ENCODE measurements at regions not wholly inside any gene's neighbourhood (a gene's known extent, or its start where the extent isn't known, plus 50 kb on each side); places are given as distances from the start of the nearest gene placed in this dataset.

DNA sequence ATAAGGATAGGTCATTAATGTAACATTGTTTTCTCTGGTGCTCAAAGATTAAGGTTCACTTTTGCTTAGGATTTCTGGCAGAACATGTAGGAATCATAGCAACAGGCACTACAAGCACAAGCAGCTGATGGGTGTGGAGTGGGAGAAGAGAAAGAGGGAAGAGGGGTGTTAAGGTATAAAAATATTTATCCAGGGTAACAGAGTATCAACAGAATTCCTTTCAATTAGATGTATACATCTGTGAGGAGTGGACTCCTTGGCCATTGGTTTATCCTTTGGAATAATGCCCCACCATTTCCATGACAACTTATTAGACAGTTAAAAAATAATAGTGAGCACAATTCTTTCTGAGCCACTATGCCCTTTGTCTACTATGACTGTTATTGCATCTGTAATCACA lies 388.3 kb upstream of the DDHD1 start:
- ChIA-PET CTCF (ENCODE audit: low intra/inter-chr PET ratio) (no interaction called here), POLR2A (no interaction called here)
- in situ Hi-C loops (cut with MboI): loop anchor here (25.0 kb wide), 1 partner anchor 1246 kb away; no protein-coding TSS in a partner anchor
- Histone ChIP-seq H3K9me3 (replicated peaks; ENCODE audit: control insufficient read depth, insufficient read depth, low read depth, low read length) (no peaks in the 10 kb centered on the region), H3K9ac (ENCODE audit: insufficient read depth in 1 of 2, low read depth in 2 of 2, low read length in 2 of 2) (no peak overlapping the region), H3K4me1 (replicated peaks in 1 of 2; ENCODE audit: control insufficient read depth in 2 of 2, insufficient read depth in 2 of 2, low read length in 2 of 2) (no peaks in the 10 kb centered on the region), H2AFZ (ENCODE audit: low read depth, low read length) (no peak overlapping the region), H3K4me3 (no peak overlapping the region), H3K9me1 (ENCODE audit: control insufficient read depth, insufficient read depth, low read length) (no peaks in the 10 kb centered on the region), H3K79me2 (ENCODE audit: control insufficient read depth, insufficient read depth, low read length) (no peaks in the 10 kb centered on the region), H3K27me3 (ENCODE audit: control insufficient read depth in 2 of 2, insufficient read depth in 2 of 2, low read length in 2 of 2) (no peaks in the 10 kb centered on the region), H3K4me2 (ENCODE audit: insufficient read depth, low read length) (no peak overlapping the region), H3K27ac (ENCODE audit: extremely low read depth, low read depth, low read length) (no peak overlapping the region), H3K36me3 (ENCODE audit: control insufficient read depth, insufficient read depth, low read length) (no peaks in the 10 kb centered on the region), H4K20me1 (replicated peaks; ENCODE audit: control insufficient read depth, insufficient read depth, low read length) (no peaks in the 10 kb centered on the region)
- TF ChIP-seq, protein P1, sequence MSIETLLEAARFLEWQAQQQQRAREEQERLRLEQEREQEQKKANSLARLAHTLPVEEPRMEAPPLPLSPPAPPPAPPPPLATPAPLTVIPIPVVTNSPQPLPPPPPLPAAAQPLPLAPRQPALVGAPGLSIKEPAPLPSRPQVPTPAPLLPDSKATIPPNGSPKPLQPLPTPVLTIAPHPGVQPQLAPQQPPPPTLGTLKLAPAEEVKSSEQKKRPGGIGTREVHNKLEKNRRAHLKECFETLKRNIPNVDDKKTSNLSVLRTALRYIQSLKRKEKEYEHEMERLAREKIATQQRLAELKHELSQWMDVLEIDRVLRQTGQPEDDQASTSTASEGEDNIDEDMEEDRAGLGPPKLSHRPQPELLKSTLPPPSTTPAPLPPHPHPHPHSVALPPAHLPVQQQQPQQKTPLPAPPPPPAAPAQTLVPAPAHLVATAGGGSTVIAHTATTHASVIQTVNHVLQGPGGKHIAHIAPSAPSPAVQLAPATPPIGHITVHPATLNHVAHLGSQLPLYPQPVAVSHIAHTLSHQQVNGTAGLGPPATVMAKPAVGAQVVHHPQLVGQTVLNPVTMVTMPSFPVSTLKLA (conservative IDR thresholded peaks at IDR 0.05): no peak
- TF ChIP-seq CHD2 (IDR thresholded peaks at IDR 0.05; ENCODE audit: low read depth, low read length) (no peak), ZBTB7A (IDR thresholded peaks at IDR 0.05; ENCODE audit: borderline replicate concordance, control insufficient read depth, low read depth, low read length) (no peak), NFE2L1 (tag; IDR thresholded peaks at IDR 0.05; ENCODE audit: borderline replicate concordance, low read depth) (no peak)
- TF ChIP-seq, protein P2, sequence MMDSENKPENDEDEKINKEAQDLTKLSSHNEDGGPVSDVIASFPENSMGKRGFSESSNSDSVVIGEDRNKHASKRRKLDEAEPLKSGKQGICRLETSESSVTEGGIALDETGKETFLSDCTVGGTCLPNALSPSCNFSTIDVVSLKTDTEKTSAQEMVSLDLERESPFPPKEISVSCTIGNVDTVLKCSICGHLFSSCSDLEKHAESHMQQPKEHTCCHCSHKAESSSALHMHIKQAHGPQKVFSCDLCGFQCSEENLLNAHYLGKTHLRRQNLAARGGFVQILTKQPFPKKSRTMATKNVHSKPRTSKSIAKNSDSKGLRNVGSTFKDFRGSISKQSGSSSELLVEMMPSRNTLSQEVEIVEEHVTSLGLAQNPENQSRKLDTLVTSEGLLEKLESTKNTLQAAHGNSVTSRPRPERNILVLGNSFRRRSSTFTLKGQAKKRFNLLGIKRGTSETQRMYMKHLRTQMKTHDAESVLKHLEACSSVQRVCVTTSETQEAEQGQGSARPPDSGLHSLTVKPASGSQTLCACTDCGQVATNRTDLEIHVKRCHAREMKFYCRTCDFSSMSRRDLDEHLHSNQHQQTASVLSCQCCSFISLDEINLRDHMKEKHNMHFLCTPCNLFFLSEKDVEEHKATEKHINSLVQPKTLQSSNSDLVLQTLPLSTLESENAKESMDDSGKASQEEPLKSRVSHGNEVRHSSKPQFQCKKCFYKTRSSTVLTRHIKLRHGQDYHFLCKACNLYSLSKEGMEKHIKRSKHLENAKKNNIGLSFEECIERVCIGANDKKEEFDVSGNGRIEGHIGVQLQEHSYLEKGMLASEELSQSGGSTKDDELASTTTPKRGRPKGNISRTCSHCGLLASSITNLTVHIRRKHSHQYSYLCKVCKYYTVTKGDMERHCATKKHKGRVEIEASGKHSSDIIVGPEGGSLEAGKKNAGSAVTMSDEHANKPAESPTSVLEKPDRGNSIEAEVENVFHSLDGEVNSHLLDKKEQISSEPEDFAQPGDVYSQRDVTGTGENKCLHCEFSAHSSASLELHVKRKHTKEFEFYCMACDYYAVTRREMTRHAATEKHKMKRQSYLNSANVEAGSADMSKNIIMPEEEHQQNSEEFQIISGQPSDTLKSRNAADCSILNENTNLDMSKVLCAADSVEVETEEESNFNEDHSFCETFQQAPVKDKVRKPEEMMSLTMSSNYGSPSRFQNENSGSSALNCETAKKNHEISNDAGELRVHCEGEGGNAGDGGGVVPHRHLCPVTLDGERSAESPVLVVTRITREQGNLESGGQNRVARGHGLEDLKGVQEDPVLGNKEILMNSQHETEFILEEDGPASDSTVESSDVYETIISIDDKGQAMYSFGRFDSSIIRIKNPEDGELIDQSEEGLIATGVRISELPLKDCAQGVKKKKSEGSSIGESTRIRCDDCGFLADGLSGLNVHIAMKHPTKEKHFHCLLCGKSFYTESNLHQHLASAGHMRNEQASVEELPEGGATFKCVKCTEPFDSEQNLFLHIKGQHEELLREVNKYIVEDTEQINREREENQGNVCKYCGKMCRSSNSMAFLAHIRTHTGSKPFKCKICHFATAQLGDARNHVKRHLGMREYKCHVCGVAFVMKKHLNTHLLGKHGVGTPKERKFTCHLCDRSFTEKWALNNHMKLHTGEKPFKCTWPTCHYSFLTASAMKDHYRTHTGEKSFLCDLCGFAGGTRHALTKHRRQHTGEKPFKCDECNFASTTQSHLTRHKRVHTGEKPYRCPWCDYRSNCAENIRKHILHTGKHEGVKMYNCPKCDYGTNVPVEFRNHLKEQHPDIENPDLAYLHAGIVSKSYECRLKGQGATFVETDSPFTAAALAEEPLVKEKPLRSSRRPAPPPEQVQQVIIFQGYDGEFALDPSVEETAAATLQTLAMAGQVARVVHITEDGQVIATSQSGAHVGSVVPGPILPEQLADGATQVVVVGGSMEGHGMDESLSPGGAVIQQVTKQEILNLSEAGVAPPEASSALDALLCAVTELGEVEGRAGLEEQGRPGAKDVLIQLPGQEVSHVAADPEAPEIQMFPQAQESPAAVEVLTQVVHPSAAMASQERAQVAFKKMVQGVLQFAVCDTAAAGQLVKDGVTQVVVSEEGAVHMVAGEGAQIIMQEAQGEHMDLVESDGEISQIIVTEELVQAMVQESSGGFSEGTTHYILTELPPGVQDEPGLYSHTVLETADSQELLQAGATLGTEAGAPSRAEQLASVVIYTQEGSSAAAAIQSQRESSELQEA (IDR thresholded peaks at IDR 0.05; ENCODE audit: low read depth): no peak
- TF ChIP-seq, protein P3, sequence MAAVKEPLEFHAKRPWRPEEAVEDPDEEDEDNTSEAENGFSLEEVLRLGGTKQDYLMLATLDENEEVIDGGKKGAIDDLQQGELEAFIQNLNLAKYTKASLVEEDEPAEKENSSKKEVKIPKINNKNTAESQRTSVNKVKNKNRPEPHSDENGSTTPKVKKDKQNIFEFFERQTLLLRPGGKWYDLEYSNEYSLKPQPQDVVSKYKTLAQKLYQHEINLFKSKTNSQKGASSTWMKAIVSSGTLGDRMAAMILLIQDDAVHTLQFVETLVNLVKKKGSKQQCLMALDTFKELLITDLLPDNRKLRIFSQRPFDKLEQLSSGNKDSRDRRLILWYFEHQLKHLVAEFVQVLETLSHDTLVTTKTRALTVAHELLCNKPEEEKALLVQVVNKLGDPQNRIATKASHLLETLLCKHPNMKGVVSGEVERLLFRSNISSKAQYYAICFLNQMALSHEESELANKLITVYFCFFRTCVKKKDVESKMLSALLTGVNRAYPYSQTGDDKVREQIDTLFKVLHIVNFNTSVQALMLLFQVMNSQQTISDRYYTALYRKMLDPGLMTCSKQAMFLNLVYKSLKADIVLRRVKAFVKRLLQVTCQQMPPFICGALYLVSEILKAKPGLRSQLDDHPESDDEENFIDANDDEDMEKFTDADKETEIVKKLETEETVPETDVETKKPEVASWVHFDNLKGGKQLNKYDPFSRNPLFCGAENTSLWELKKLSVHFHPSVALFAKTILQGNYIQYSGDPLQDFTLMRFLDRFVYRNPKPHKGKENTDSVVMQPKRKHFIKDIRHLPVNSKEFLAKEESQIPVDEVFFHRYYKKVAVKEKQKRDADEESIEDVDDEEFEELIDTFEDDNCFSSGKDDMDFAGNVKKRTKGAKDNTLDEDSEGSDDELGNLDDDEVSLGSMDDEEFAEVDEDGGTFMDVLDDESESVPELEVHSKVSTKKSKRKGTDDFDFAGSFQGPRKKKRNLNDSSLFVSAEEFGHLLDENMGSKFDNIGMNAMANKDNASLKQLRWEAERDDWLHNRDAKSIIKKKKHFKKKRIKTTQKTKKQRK (IDR thresholded peaks at IDR 0.05; ENCODE audit: borderline replicate concordance, low read depth, low read length): no peak
- intact Hi-C loops (cut with micrococcal nuclease): no loop called here
- ATAC-seq (no peak), FAIRE-seq (no peak), DNase-seq (ENCODE audit: extremely low read depth in 1 of 4, low spot score in 3 of 4) (no peak)
- BruUV-seq (replicated peaks): no TSS peak
